GM12892 (cell line): ENCODE measurements at regions not wholly inside any gene's neighbourhood (a gene's known extent, or its start where the extent isn't known, plus 50 kb on each side); places are given as distances from the start of the nearest gene placed in this dataset.

Source experiments
- POLR2A ChIP-seq: IDR thresholded peaks from 2 replicates; pipeline ENCODE4 v1.6.1; 2011; ENCODE audit warnings: low read depth, low read length, control low read depth
- TAF1 ChIP-seq: IDR thresholded peaks from 2 replicates; pipeline ENCODE4 v1.6.1; 2011; ENCODE audit warnings: low read depth, mild to moderate bottlenecking, control low read depth, low read length, borderline replicate concordance

DNA sequence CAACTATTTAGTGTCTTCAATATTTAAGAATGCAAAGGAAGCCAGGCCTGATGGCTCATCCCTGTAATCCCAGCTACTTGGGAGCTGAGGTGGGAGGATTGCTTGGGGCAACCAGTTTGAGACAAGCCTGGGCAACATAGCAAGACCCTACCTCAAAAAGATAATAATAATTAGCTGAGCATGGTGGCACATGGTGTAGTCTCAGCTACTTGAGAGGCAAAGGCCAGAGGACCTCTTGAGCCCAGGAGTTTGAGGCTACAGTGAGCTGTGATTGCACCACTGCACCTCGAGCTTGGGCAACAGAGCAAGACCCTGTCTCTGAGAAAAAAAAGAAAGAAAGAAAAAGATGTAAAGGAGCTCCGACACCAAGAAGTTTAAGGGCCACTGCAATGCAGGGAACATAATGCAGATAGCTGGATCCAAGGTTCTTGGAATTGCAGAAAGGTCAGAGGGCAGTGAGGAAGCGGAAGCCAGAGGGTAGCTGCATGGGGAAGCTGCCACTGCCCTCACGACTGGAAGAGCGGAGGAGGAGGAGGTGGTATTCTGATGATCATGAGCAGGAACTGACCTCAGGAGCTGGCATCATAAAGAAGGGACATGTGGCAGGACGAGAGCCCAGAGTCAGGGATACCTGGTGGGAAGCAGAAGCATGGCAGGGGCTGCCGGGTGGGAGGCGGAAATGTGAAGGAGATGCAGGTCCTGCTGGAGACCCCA is 60.2 kb upstream of the PODXL start:
- TF ChIP-seq POLR2A: no peak
- no peak for TF ChIP-seq TAF1
